NCI-H2227 (cell line): ENCODE measurements at regions not wholly inside any gene's neighbourhood (a gene's known extent, or its start where the extent isn't known, plus 50 kb on each side); places are given as distances from the start of the nearest gene placed in this dataset.
"Not testable (repeated sequence)": the region's sequence is repeated elsewhere in the genome, so short reads cannot be mapped to it uniquely, and the experiment has no call there.

ENCODE experiments used
- DNase-seq: peaks from one replicate; lab custom pipeline; 2025; ENCODE audit not compliant: unreplicated experiment; lab: John Stamatoyannopoulos, UW

- no peak for DNase-seq
These were observed 769.1 kb downstream of the CCDC85A start for GRCh38 chr2:56952871-56953270.

- DNase-seq, result no peak
These were observed 776.8 kb downstream of the CCDC85A start for GRCh38 chr2:56960581-56960980.

- no peak for DNase-seq
These were observed 778.9 kb downstream of the CCDC85A start for GRCh38 chr2:56962673-56963072.

- no peak for DNase-seq
These were observed 785.7 kb downstream of the CCDC85A start for GRCh38 chr2:56969513-56969912.

- DNase-seq, result no peak
These were observed 787.7 kb downstream of the CCDC85A start for GRCh38 chr2:56971383-56971974.

GRCh38 chr2:56981554-56981953 is 797.8 kb downstream of the CCDC85A start:
- no peak for DNase-seq

- no peak for DNase-seq
These were observed 801.8 kb downstream of the CCDC85A start for GRCh38 chr2:56985609-56986008.

- no peak for DNase-seq
These were observed 838.7 kb downstream of the CCDC85A start for GRCh38 chr2:57022496-57022895.

- DNase-seq, result no peak
These were observed 861.3 kb downstream of the CCDC85A start for GRCh38 chr2:57044931-57045635.

- no peak for DNase-seq
These were observed 865.5 kb downstream of the CCDC85A start for GRCh38 chr2:57049273-57049672.

- DNase-seq, result no peak
These were observed 866.2 kb downstream of the CCDC85A start for GRCh38 chr2:57050007-57050406.

- DNase-seq, result not testable (repeated sequence)
These were observed 882.5 kb downstream of the CCDC85A start for GRCh38 chr2:57066301-57066700.

- DNase-seq, result no peak
These were observed 891.4 kb downstream of the CCDC85A start for GRCh38 chr2:57075226-57075625.

- DNase-seq, result no peak
These were observed 896.2 kb downstream of the CCDC85A start for GRCh38 chr2:57080035-57080434.

GRCh38 chr2:57084697-57085281 is 901.0 kb downstream of the CCDC85A start:
- no peak for DNase-seq

GRCh38 chr2:57093020-57093419 is 909.2 kb downstream of the CCDC85A start:
- no peak for DNase-seq

- DNase-seq, result no peak
These were observed 914.1 kb downstream of the CCDC85A start for GRCh38 chr2:57097855-57098254.

- no peak for DNase-seq
These were observed 916.6 kb downstream of the CCDC85A start for GRCh38 chr2:57100436-57100835.

- DNase-seq, result no peak
These were observed 921.9 kb downstream of the CCDC85A start for GRCh38 chr2:57105694-57106093.

- DNase-seq, result no peak
These were observed 923.6 kb downstream of the CCDC85A start for GRCh38 chr2:57107353-57107752.

GRCh38 chr2:57111531-57111930 is 927.7 kb downstream of the CCDC85A start:
- no peak for DNase-seq

GRCh38 chr2:57119141-57119540 is 927.5 kb upstream of the VRK2 start:
- DNase-seq, result no peak
